ENCODE measurements at regions not wholly inside any gene's neighbourhood (a gene's known extent, or its start where the extent isn't known, plus 50 kb on each side); places are given as distances from the start of the nearest gene placed in this dataset.

GRCh38 chr6:77366798-77367197 is 96.5 kb downstream of the HTR1B start:
- H3K27me3 ChIP-seq (ENCODE audit: insufficient read depth, low read length, poor library complexity): no peaks in the 10 kb centered on the region
- H3K79me2 ChIP-seq (ENCODE audit: insufficient read depth, low read length): no peaks in the 10 kb centered on the region
- no peak overlapping the region for H3K9ac ChIP-seq (ENCODE audit: low read depth, low read length)
- H3K4me1 ChIP-seq (ENCODE audit: insufficient read depth, low read length): no peaks in the 10 kb centered on the region
- no peak for ATAC-seq (ENCODE audit: insufficient read depth, low read depth)
- no peak for TF ChIP-seq EZH2 (IDR thresholded peaks at IDR 0.05; ENCODE audit: borderline replicate concordance, low read depth, low read length, severe bottlenecking)
- no peak for TF ChIP-seq CTCF (IDR thresholded peaks at IDR 0.05; ENCODE audit: borderline replicate concordance, extremely low read depth, low read length, poor library complexity, severe bottlenecking)
- no peaks in the 10 kb centered on the region for H4K20me1 ChIP-seq (ENCODE audit: insufficient read depth, low read length)
- H3K9me3 ChIP-seq (ENCODE audit: insufficient read depth, low read length, severe bottlenecking): no peaks in the 10 kb centered on the region
- no peak overlapping the region for H3K4me3 ChIP-seq (ENCODE audit: low read depth in 1 of 2, low read length in 2 of 2)
- no peak overlapping the region for H3K4me2 ChIP-seq (ENCODE audit: insufficient read depth, low read length)
- DNase-seq: no peak
- H3K36me3 ChIP-seq (ENCODE audit: insufficient read depth, low read length): no peaks in the 10 kb centered on the region
- H3K27ac ChIP-seq (ENCODE audit: low read length): no peak overlapping the region
- H2AFZ ChIP-seq (ENCODE audit: low read depth, low read length): no peak overlapping the region

GRCh38 chr6:77363702-77364101 is 99.6 kb downstream of the HTR1B start:
- no peak for TF ChIP-seq EZH2 (IDR thresholded peaks at IDR 0.05; ENCODE audit: borderline replicate concordance, low read depth, low read length, severe bottlenecking)
- no peak for TF ChIP-seq CTCF (IDR thresholded peaks at IDR 0.05; ENCODE audit: borderline replicate concordance, extremely low read depth, low read length, poor library complexity, severe bottlenecking)
- Histone ChIP-seq H3K9me3 (ENCODE audit: insufficient read depth, low read length, severe bottlenecking) (no peaks in the 10 kb centered on the region), H3K79me2 (ENCODE audit: insufficient read depth, low read length) (no peaks in the 10 kb centered on the region), H3K4me1 (ENCODE audit: insufficient read depth, low read length) (no peaks in the 10 kb centered on the region), H3K9ac (ENCODE audit: low read depth, low read length) (no peak overlapping the region), H4K20me1 (ENCODE audit: insufficient read depth, low read length) (no peaks in the 10 kb centered on the region), H2AFZ (ENCODE audit: low read depth, low read length) (no peak overlapping the region), H3K36me3 (ENCODE audit: insufficient read depth, low read length) (no peaks in the 10 kb centered on the region), H3K27ac (ENCODE audit: low read length) (no peak overlapping the region), H3K27me3 (ENCODE audit: insufficient read depth, low read length, poor library complexity) (no peaks in the 10 kb centered on the region), H3K4me3 (ENCODE audit: low read depth in 1 of 2, low read length in 2 of 2) (no peak overlapping the region), H3K4me2 (ENCODE audit: insufficient read depth, low read length) (no peak overlapping the region)
- no peak for DNase-seq
- no peak for ATAC-seq (ENCODE audit: insufficient read depth, low read depth)

- no peaks in the 10 kb centered on the region for H3K36me3 ChIP-seq (ENCODE audit: insufficient read depth, low read length)
- DNase-seq (no peak), ATAC-seq (ENCODE audit: insufficient read depth, low read depth) (no peak)
- no peaks in the 10 kb centered on the region for H3K27me3 ChIP-seq (ENCODE audit: insufficient read depth, low read length, poor library complexity)
- H2AFZ ChIP-seq (ENCODE audit: low read depth, low read length): no peak overlapping the region
- TF ChIP-seq EZH2 (IDR thresholded peaks at IDR 0.05; ENCODE audit: borderline replicate concordance, low read depth, low read length, severe bottlenecking) (no peak), CTCF (IDR thresholded peaks at IDR 0.05; ENCODE audit: borderline replicate concordance, extremely low read depth, low read length, poor library complexity, severe bottlenecking) (no peak)
- no peak overlapping the region for H3K27ac ChIP-seq (ENCODE audit: low read length)
- H3K4me1 ChIP-seq (ENCODE audit: insufficient read depth, low read length): no peaks in the 10 kb centered on the region
- no peaks in the 10 kb centered on the region for H3K79me2 ChIP-seq (ENCODE audit: insufficient read depth, low read length)
- H4K20me1 ChIP-seq (ENCODE audit: insufficient read depth, low read length): no peaks in the 10 kb centered on the region
- H3K4me3 ChIP-seq (ENCODE audit: low read depth in 1 of 2, low read length in 2 of 2): no peak overlapping the region
- H3K9ac ChIP-seq (ENCODE audit: low read depth, low read length): no peak overlapping the region
- H3K4me2 ChIP-seq (ENCODE audit: insufficient read depth, low read length): no peak overlapping the region
- no peaks in the 10 kb centered on the region for H3K9me3 ChIP-seq (ENCODE audit: insufficient read depth, low read length, severe bottlenecking)
These were observed 101.2 kb downstream of the HTR1B start for GRCh38 chr6:77362055-77362454.

- Histone ChIP-seq H3K9ac (ENCODE audit: low read depth, low read length) (no peak overlapping the region), H2AFZ (ENCODE audit: low read depth, low read length) (no peak overlapping the region), H3K4me2 (ENCODE audit: insufficient read depth, low read length) (no peak overlapping the region), H3K9me3 (ENCODE audit: insufficient read depth, low read length, severe bottlenecking) (no peaks in the 10 kb centered on the region), H3K4me1 (ENCODE audit: insufficient read depth, low read length) (no peaks in the 10 kb centered on the region), H3K27me3 (ENCODE audit: insufficient read depth, low read length, poor library complexity) (no peaks in the 10 kb centered on the region), H3K36me3 (ENCODE audit: insufficient read depth, low read length) (no peaks in the 10 kb centered on the region), H3K27ac (ENCODE audit: low read length) (no peak overlapping the region), H4K20me1 (ENCODE audit: insufficient read depth, low read length) (no peaks in the 10 kb centered on the region), H3K4me3 (ENCODE audit: low read depth in 1 of 2, low read length in 2 of 2) (no peak overlapping the region), H3K79me2 (ENCODE audit: insufficient read depth, low read length) (no peaks in the 10 kb centered on the region)
- DNase-seq (no peak), ATAC-seq (ENCODE audit: insufficient read depth, low read depth) (no peak)
- TF ChIP-seq EZH2 (IDR thresholded peaks at IDR 0.05; ENCODE audit: borderline replicate concordance, low read depth, low read length, severe bottlenecking) (no peak), CTCF (IDR thresholded peaks at IDR 0.05; ENCODE audit: borderline replicate concordance, extremely low read depth, low read length, poor library complexity, severe bottlenecking) (no peak)
These were observed 102.3 kb downstream of the HTR1B start for GRCh38 chr6:77361018-77361417.

All from DND-41 (cell line).